GM21619 (cell line): ENCODE measurements at regions not wholly inside any gene's neighbourhood (a gene's known extent, or its start where the extent isn't known, plus 50 kb on each side); places are given as distances from the start of the nearest gene placed in this dataset.
"Not testable (repeated sequence)": the region's sequence is repeated elsewhere in the genome, so short reads cannot be mapped to it uniquely, and the experiment has no call there.

Experiments used
- ATAC-seq: cut with Tn5 transposase; IDR thresholded peaks from one replicate; pipeline ENCODE4 v1.9.1; 2021; ENCODE audit not compliant: unreplicated experiment

DNA sequence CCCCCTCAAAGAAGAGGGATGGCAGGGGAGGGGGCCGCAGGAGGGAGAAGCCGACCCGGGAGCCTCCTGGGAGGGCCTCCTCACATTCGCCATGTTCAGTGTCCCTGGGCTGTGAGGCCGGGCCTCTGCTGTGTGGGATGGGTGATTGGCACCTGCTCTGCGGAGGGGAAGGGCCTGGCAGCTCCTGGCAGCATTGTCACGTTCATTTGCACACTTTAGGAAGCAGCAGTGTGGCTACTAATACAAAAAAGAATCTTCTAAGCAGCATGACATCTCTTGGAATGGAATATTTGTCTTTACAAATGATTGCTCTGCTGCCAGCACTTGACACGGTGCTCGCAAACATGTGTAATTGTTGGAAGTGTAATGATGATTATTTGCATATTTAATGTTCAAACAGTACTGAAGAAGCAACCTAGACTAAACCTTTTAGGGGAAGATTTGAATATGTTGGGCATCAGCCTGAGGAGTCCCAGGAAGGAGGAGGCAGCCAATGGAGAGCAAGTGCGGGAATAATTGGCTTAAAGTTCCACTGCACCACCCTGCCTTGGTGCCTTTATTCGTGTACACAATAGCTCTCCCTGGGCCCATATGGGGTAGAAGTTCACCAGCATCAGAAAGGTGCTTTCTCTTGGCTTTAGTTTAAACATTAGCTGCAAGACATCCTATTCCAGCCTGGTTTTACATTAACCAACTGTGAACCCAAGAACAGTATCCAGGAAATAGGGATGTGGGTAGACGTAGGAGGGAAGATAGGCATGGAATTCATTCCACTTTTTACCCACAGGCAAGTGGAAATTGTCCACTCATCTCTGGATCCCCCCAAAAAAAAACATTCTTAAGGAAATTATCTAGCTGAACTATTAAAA, 404.9 kb downstream of the TMEM182 start:
- no peak for ATAC-seq

DNA sequence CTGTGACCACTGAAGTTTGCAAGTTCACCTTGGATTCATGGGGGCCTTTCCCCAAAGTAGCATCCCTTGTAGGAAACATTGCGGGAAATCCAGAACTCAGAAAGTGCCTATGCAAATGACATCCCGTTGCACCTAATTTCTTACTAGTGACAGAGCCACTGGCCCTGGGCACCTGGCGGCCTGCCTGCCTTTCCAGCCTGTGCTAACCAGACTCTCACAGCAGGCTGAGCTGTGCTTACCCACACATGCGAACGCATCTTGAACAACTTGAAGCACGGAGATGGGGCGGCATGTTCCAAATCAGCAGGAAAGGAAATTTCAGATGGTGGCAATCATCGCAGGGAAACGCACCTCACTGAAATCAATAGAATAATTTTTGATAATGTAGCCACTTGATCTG, 405.8 kb downstream of the TMEM182 start:
- no peak for ATAC-seq

DNA sequence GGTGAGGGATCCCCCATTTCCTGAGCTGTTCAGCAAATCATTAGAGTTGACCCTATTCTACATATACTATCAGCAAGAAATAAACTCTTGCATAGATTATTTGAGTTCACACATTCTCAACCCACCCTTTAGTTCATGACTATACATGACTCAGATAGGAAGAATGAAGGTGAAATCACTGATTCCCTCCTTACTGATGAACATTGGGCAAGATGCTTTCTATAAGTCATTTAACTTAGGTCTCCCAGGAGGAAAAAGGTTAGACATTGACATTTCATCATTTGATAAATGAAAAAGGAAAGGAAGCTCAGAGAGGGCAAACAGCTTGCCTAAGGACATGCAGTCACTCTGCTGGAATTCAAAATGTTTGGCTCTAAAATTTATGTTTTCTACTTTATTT, 408.0 kb downstream of the TMEM182 start:
- no peak for ATAC-seq

DNA sequence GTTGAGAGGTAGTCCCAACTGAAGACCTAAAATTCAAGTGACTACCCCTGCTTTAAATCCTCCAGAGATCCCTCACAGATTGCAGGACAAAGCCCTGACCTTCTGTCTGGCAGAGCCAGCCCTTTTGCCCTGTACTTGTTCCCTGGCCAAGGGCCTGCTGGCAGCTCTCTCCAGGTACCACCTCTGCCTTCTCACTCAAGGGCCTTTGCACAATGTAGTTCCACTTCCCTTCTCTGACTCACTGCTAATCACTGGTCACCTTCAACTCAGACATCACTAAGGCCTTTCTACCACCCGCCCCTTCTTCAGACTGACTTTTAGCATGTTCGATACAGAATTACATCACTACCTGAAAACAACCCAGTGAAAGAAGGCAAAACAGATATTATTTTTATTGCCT, 411.0 kb downstream of the TMEM182 start:
- no peak for ATAC-seq

DNA sequence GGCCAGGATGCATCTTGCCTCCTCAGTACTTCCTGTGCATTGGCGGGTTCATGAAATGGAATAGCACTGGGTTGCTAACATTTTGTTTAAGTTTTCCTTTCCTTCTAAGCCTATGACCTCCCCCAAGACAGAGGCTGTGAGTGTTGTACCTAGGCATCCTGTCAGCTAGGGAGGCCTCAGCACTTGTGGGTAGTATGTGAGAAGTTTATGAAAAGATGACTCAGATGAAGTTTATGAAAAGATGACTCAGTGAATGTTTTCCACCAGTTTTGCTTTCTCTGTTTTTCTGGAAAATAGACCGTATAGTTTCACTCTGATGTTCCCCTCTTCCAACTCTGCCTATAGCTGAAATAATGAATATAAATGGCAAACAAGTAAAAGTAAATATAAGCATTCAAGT, 412.9 kb downstream of the TMEM182 start:
- ATAC-seq = no peak

DNA sequence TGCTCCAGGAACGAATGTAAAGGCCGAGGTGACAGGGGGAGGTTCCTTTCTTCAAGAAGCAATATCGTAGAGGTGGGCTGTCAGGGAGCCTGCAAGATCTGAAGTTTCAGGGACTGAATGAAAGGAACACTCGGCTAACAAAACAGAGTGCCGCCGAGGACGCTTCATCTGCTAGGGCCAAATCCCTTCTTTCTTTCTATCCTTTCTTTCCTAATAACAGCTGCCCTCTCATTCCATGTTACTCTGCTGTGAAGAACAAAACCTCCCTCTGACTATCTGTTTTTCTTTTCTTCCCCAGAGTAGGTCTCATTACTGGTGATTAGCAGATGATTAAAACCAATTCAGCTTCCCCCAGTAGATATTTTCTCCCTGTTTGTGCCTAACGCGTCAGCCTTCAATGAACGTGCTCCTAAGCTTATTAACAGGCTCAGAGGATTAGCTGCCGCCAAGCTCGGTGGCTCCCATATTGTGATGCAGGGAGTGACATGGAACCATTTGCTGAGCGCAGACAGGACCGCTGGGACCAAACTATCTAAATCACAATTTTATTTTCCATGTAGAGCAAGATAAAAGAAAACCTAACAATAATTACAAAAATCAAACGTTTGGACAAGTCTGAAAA, 414.6 kb downstream of the TMEM182 start:
- no peak for ATAC-seq

DNA sequence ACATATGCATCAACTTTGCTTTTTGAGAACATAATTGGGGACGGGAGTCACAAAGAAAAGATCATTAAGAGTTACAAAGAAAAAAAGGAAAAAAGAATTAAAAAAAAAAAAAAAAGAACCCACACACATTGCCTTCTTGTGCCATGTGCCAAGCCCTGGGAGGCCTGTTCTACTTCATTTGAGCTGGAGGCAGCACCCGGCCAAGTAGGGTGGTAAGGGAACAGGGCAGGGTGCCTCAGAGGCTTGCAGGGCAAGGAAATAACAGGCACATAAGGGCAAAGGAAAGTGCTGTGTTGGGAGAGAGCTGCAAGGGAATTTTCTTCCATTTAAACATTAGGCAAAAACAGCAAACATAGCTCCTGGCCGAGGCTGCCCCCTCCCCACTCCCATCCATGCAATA, 418.0 kb downstream of the TMEM182 start:
- ATAC-seq = no peak

DNA sequence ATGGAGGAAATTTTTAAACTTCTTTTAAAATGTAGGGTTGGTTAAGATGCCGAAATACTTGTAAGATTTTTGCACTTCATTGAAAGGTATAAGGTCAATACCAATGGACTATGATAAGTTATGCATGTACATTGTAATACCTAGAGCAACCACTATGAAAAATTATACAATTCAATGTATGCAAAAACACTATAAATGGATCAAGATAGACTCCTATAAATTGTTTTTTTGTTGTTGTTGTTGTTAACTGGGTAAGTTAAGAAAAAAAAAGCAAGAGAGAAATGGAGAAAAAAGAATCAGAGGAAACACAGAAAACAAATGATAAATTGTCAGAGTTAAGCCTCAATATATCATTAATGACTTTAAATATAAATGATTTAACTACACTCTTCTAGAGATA, 421.2 kb downstream of the TMEM182 start:
- no peak for ATAC-seq

DNA sequence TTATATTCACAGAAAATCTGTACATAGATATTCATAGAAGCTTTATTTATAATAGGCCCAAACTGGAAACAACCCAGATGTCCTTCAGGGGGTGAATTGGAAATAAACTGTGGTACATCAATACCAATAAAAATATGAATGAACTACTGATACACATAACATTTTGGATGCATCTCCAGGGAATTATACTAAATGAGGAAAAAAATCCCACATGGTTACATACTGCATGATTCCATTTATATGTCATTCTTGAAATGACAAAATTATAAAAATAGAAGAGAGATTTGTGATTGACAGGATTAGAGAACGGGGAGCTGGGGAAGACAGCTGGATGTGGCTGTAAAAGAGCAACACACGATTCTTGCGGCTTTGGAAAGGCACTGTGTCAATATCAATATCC, 435.0 kb downstream of the TMEM182 start:
- ATAC-seq = no peak

DNA sequence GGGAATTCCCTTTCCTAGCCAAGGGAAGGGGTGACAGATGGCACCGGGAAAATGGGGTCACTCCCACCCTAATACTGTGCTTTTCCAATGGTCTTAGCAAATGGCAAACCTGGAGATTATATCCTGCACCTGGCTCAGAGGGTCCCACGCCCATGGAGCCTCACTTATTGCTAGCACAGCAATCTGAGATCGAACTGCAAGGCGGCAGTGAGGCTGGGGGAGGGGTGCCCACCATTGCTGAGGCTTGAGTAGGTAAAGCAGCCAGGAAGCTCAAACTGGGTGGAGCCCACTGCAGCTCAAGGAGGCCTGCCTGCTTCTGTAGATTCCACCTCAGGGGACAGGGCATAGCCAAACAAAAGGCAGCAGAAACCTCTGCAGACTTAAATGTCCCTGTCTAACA, 438.9 kb downstream of the TMEM182 start:
- not testable (repeated sequence) for ATAC-seq

DNA sequence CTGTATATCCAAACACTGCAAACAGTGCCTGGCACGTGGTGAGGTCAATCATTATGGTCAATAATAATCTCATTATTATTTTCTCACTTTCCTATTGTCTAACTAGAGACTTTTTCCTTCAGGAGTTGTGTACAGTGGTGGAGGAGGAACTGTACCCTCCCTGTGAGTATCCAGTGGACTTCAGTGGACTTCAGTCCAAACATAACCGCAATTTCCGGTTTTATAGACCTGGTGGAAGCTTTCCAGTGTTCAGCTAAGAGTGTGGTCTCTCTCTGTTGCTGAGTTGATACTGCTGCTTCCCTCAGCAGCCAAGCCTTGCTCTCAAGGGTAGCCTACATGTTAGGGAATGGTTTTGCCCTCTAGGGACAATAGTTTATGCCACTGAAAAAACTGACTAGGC, 447.1 kb downstream of the TMEM182 start:
- no peak for ATAC-seq

DNA sequence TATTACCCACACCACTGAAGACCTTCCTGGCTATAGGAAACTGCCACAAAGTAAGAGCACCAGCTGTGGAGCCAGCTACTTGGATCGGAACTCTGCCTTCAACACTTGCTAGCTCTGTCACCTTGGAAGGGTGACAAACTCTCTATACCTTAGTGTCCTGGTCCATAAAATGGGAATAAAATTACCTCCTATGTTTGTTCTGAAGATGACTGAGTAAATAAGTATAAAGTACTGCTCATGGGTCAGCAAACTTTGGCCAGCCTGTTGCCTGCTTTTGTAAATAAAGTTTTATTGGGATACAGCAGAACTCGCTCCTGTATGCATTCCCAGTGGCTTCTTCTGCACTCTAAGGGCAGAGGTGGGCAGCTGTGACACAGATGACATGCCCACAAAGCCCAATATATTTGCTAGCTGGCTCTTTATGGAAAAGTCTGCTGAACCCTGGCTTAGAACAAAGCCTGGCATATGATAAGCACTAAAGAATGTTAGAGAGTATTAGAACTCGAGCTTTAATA, 451.3 kb downstream of the TMEM182 start:
- ATAC-seq = no peak

DNA sequence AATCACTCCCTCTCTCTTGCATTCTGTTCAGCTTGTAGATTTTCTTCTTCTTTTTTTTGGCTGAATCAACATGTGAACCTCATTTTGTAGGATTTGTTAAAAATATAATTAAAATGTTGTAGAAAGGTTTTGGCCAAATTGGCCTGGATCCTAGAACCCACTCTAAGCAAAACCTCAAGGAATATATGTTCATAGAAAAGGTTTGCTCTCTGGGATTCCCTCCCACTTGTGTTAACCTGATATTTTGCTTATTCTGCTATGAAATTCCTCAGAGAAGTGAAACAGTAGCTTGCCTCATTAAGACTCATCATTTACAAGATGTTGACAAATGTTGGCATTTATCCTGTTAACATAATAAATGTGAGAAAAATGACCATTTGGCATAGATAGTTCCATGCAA, 456.7 kb downstream of the TMEM182 start:
- ATAC-seq = no peak

DNA sequence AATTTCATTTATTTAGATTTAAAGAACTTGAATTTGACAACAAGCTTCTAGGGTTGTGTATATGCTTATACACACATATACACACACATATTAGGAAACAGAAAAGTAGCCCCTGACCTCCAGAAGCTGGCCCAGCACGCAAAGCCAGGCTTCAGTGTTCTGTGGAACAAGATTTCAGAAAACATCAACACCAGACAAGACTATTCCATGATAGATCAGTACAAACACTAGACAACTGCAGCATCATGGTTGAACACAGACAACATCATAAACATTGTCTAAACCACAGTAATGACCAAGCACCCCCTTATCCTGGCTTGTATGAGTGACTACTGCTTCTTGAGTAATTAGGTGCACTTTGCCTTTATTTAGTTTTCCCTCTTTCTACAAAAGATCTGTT, 457.6 kb downstream of the TMEM182 start:
- no peak for ATAC-seq

DNA sequence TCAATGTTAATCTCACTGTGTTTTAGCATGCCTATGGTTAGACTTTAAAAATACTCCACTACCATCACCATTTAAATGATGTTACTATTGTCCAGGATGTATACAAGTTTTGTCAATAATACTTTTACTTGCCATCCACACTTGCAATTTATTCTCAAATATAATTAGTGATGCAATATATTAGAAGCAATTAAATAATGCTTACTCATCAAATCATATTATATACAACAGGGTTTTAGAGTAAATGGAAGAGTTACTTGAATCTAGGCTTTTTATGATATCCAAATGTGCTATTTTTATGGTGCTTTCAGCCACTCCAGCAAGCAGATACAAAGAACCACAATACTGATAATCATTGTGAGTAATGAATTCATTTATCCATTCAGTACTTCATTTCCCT, 461.1 kb downstream of the TMEM182 start:
- no peak for ATAC-seq

DNA sequence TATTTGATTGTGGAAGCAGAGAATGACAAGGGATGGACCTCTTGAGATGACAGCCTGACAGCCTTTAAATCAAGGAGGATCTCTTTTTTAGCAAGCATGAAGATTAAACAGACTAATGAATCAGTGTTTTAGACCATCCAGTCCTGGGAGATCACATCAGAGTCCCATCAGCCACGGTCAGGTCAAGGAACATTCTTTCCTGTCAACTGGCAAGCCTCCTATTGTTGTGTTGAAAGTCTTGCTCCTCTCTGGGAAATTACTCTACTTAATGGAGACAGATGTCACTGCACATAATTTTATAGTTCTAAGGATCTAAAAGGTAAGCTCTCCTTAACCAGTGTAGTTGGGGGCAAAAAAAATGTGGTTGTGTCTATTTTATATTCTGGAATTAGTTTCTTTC, 469.0 kb downstream of the TMEM182 start:
- ATAC-seq = no peak

DNA sequence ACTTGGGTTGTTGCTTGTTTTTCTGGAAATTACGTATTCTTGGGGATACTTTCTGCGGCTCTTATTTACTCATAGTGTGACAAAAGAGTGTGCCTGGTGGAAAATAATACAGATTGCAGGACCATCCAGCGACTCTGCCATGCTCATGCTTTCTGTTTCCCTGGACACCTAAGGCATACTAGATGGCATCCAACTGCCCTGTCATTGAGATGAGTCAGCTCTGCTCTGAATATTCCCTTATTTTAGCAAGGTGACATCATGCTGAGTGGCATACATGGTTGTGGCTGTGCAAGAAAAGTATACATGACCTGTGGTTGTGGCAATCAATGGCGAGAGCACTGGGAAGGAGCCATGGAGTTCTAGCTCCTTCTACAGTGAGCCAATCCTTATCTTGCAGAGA, 471.0 kb downstream of the TMEM182 start:
- no peak for ATAC-seq

DNA sequence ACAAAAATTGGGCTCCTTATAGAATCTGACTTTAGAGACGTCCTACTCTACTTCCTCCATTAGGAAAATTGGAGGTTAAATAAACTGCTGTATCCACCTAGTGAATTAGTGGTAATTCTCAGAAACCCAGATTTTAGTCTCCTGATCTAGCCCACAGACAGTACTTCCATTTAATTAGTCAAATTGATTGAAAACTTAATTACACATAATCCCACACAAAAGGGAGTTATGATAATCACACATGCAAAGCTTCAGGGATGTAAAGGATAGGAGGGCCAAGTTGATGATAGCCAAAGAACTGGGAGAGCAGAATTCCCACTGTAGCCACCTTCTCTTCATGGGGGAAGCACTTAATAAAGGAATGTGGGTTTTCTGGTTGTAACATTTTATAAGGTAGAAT, 471.9 kb downstream of the TMEM182 start:
- no peak for ATAC-seq

DNA sequence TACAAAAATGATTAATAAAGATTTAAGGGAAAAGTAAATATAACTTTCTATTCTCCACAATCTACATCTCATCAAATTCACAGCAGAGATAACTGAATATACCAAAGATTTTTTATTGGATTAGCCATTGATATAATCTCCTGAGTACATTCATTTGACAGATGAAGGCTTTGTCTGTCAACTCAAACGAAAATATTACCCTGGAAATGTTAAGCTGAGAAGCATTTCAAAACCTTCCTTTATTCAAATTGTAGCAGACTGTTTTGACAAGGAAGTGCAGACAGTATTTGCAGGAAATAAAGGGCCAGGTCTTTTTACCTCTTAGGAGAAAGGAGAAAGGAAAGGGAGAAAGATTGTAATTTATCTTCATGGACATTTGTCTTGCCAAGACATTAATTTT, 473.5 kb downstream of the TMEM182 start:
- ATAC-seq = no peak

DNA sequence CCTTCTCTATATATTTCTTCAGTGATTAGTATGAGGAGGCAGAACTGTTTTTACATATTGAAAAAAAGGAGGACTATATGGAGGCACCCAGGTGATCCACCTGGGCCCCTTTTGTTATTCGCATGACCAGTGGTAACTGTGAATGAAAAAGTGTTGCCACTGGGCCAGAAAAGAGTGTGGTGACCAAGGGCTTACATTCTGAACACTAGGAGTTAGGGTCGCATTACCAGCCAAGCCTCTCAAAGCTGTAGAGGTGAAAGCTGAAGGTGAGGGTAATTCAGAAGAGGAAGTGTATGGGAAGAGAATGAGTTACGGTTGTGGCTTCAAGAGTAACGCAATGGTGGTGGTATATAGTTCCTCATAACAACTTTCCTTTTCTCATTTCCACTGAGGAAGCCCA, 487.6 kb downstream of the TMEM182 start:
- no peak for ATAC-seq

DNA sequence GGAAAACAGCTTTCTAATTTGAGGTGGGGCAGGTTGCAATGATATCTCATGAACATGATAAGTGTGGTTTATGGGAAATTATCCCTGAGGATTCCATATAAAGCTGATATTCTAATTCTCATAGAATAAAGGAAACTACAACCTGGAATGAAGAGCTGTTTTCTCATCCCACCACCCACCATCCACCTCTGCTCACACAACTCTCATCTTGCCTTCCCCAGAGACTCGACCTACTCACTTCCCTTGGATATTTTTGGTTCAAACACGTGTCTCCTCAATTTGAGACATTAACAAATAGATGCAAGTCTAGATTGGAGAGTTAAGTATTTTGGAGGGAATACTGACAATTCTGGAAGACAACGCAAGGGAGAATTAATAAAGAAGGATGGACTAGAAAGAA, 490.9 kb downstream of the TMEM182 start:
- no peak for ATAC-seq

DNA sequence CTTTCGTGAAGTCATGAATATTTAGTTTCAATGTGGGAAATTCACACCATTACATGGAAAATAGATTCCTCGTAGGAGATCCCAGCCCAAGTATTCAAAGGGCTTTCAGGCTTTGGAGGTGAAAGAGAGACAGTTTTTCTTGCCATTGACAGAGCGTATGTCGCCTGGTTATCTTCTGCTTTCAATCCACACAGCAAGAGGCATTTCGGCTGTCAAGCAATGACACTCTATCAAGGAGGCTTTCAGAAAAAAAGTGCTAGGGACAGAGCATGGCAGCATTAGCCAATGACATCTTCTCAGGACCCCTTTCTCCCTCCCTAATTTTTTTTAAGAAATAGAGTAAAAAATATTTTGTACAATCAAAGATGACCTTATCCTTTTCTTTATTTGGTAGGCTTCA, 492.8 kb downstream of the TMEM182 start:
- no peak for ATAC-seq
